ENCODE measurements at regions not wholly inside any gene's neighbourhood (a gene's known extent, or its start where the extent isn't known, plus 50 kb on each side); places are given as distances from the start of the nearest gene placed in this dataset.
"Not testable (repeated sequence)": the region's sequence is repeated elsewhere in the genome, so short reads cannot be mapped to it uniquely, and the experiment has no call there.

DNA sequence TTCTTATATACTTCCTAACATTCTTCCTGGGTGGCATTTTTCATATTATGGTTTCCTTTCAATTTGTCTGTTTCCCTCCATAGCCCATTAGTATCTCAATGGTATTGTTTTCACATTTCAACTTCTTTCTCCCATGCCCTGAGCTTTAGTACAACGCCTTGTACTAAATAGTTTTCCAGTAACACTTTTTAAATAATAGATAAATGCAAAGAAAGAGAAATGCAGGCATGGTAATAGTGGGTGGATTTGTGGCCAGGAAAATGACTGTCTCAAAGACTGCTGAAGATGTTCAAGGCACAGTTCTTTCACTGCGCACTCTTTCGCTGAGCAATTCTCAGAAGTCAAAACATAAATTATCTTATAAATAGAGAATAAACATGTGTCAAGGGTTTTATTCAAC lies 145.1 kb downstream of the LCA5 start:
- DNase-seq (ENCODE audit: low spot score), result no peak

DNA sequence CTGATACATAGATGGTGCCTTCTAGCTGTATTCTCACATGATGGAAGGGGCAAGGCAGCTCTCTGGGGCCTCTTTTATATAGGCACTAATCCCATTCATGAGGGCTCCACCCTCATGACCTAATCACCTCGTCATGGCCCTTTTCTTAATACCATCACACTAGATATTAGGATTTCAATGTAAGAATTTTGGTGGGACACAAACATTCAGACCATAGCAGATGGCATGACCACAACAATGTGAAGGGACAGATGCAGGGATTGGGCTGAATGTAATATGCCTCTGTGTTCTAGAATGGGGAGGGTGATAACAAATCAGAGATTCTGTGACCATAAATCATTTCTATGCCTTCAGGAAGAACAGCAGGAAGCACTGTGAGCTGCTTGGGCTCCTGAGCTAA lies 145.8 kb downstream of the LCA5 start:
- DNase-seq (ENCODE audit: low spot score), result no peak

DNA sequence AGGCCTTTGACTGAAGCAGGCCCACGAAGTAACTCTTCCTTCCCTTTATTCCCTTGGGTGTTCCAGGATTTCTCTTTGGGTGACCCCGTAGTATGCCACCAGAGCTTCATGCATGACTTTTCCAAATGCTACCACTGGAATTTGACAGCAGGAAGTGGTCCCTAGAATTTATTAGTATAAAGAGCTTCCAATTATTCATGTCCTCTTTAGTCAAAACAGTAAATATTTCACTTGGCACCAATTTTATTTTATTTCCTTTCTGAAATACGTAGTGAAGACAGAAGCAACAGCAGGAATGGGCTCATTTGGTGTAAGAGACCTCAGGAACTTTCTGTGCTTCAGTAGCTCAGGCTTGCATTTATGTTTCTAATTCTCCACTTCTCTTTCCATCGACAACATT lies 151.3 kb downstream of the LCA5 start:
- no peak for DNase-seq (ENCODE audit: low spot score)

DNA sequence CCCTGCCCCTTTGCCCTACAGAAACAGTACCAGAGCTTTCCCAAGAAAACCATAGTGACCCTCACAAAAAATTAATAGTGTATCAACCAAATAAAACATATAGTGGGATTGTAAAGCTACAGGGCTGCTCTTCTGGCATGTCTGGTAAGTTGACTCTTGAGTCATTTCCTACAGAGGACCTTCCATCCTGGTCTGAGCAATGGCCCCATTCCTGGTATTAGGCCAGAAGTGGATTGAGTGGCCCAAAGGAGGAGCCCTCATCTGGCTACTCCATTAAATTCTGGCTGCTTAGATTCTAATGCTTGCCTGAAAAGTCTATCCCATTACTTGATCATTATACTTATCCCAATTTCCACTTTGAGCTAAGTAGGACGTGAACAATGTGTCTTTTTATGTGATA lies 150.9 kb upstream of the HMGN3 start:
- DNase-seq (ENCODE audit: low spot score), result no peak

- DNase-seq (ENCODE audit: low spot score), result no peak
These were observed 150.4 kb upstream of the HMGN3 start for GRCh38 chr6:79384845-79385244.

- no peak for DNase-seq (ENCODE audit: low spot score)
These were observed 144.5 kb upstream of the HMGN3 start for GRCh38 chr6:79378957-79379356.

DNA sequence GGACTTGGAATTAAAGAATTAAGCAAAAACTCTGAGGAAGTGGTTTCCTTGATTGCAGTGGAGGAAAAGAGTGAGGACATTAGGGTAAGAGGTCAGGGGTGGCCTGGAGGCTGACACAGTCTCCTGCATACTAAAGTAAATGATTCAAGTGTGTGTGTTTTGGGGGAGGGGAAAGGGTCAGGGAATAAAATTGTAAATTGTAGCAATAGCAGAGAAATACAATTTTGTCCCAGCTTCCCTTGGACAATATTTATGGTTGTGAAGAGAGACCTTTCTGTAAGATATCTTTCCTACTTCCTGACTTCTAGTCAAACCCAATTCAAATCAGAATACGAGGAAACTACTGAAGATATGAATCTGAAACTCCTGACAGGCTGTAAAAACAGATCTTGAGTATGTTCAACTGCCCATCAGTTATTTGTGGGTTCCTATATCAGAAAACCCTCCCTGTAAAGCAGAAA lies 143.4 kb upstream of the HMGN3 start:
- DNase-seq (ENCODE audit: low spot score), result no peak

DNA sequence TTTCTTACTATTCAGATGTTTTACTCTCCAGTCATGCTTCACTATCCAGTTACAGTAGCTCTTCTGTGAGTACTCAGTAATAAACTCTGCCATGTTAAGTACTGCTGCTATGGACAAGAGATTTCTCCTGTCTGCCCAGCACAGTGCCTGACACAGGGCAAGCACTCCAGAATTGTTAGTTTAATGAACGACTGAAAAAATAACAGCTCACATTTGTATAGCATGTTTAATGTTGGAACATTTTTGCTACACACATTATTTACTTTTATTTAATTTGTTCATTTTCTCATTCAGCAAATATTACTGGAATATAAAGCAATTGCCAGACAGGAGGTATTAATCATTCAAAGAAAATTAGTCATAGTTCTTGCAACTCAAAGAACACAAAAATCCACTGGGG lies 142.6 kb upstream of the HMGN3 start:
- no peak for DNase-seq (ENCODE audit: low spot score)

GRCh38 chr6:79375635-79376337 lies 141.3 kb upstream of the HMGN3 start:
- DNase-seq (ENCODE audit: low spot score), result no peak

DNA sequence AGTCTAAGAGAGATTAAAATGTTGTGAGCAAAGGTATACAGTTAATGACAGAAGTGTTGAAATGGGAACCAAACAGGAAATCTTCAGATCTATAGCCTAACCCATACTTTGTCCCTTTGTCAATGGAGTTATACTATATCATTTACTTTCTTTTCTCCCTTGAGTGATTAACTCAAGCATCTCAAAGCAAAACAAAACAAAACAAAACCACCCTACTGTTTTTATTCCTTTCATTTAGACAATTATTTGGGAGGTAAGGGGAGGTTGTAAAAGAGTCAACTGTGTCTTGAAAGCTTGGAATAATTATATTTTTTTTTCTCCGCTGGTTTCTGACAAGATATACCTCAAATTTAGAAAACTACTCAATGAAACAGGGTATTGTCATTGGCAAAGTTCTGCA lies 139.8 kb upstream of the HMGN3 start:
- DNase-seq (ENCODE audit: low spot score), result no peak

GRCh38 chr6:79373880-79374279 lies 139.4 kb upstream of the HMGN3 start:
- no peak for DNase-seq (ENCODE audit: low spot score)

GRCh38 chr6:79373246-79373645 lies 138.8 kb upstream of the HMGN3 start:
- no peak for DNase-seq (ENCODE audit: low spot score)

DNA sequence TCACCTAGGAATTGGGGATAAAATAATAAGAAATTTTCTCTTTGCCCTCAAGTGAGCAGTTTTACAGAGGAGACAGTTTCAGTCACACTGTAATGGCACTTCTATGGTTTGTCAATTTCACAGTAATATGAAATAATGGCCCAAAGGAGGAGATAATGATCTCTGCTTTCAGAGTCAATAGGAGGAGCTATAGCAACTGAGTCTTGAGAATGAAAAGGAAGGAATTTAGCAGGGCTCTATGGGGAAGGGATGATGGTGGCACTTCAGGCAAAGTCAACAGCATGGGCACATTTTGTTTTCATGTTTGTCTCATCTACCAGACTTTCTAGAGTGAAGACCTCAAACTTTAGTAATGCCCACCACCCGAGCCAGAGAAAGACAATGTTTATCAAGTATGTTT lies 138.3 kb upstream of the HMGN3 start:
- DNase-seq (ENCODE audit: low spot score), result no peak

DNA sequence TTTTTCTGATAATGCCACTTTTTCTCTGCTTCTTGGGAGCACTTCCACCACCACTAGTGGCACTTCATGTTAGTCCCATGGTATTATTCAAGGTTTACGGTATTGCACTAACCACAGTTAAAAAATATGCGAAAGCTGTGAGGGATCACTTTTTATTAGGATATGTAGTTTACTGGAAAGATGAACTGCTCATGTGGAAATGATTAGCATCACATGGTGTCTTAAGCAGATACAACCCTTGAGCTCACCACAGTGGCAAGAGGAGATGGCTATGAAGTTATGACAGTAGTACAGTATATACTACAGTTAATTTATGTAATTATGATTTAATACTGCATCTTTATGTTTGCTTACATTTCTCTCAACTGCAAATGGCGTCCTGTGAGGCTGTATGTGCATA lies 134.5 kb upstream of the HMGN3 start:
- DNase-seq (ENCODE audit: low spot score), result no peak

- not testable (repeated sequence) for DNase-seq (ENCODE audit: low spot score)
These were observed 129.0 kb upstream of the HMGN3 start for GRCh38 chr6:79363441-79363840.

GRCh38 chr6:79361074-79361473 lies 126.6 kb upstream of the HMGN3 start:
- DNase-seq (ENCODE audit: low spot score), result not testable (repeated sequence)

DNA sequence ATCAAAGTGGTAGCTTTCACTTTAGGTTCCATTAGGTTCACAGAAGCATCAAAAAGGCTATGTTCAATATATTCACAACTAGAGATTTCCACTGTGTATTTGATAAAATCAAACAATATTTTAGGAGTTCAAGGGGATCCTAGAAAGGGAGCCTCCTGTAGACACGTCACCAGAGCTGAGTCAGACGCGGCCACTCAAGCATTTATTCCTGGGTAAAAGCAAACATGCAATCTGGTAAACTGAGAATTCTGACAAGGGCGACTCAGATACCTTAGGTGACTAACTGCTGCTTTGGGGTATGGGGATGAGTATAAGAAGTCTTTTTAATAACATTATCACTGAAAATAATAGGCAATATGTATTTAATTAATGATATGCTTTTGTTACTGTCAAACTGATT lies 118.7 kb upstream of the HMGN3 start:
- DNase-seq (ENCODE audit: low spot score), result no peak

DNA sequence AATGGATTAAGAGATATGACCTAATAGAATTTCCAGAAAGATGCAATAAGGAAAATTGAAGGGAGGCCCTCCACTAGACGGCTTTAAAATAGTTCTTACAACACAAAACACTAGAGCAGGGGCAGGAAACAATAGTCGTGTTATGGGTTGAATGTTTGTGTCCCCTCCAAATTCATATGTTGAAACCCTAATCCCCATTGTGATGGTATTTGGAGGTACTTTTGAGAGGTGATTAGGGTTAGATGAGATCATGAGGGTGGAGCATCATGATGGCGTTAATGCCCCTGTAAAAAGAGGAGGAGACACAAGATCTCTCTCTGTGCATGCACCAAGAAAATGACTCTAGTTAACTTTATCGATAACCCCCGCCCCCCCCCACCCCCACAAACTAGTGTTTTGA lies 104.0 kb upstream of the HMGN3 start:
- no peak for DNase-seq (ENCODE audit: low spot score)

DNA sequence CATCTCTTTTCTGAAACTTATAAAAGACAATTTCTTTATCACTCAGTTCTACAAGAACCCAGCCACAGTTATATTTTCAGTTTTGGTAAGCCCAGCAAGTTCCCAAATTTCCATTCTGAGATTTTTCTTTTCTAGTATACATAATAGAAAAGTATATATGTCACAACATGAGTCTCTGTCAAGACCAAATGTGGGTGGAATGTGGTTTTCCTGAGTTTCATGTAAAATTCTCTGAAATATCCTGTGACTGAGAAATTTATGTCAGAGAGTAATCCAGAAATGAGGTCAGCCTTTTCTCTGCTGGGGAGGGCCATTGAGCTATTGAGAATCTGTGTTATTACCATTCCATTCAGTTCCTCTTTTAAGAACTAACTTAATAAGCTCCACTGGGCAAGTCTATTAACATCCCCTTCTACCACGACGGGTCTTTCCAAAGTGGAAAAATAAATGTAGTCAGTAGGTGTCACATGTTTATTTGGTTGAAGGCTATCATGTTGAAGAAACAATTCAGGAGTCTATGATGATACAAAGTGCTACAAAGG lies 100.7 kb upstream of the HMGN3 start:
- DNase-seq (ENCODE audit: low spot score), result no peak

DNA sequence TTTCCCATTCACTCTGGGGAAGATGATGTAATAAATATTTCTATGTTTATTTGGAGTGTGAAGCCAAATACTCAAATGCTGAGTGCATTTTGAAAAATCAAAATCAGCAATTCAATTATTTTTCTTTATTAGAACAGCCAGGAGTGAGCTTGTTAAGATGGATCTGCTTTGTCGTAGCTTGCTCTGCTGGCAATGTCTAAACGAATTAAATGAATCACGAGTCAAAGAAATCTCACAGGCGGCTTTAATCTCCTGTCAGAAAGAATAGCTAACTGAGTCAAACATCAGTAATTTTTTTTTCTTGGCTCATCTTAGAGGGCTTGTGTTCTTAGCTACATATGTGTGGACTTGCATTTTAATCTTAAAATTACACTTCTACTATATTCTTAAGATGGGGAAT lies 100.2 kb upstream of the HMGN3 start:
- no peak for DNase-seq (ENCODE audit: low spot score)

DNA sequence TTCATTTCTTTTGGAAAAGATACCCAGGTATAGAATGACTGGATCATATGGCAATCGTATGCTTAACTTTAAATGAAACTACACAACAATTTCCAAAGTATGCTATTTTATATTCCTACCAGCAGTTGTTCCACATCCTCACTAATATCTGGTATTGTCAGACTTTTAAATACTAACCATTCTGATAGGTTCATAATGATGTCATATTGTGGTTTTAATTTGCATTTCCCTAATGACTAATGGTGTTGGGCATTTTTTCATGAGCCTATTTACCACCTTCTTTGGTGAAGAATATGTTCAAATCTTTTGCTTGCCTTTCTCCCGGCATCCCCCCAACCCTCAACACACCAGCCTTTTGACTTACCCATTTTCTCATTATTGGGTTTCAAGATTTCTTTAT lies 96.2 kb upstream of the HMGN3 start:
- no peak for DNase-seq (ENCODE audit: low spot score)

DNA sequence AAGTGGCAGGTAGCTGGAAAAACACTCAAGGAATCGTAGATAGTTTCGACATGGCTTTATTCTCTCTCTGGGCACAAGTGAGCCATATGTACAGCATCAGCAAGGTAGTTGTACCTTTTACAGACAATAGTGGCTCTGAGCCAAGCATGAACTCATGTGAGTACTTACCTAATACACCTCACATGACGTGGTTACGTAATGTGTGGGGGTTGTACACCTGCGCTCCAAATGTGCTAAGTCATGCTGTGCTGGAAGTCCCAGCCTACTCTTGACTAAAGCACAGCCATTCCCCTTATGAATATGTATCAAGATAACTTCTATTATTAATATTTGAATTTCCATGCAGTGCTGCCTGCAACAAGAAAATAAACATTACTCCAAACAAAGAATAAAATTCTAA lies 78.8 kb upstream of the HMGN3 start:
- DNase-seq (ENCODE audit: low spot score), result peak; percentile 12

GRCh38 chr6:79307321-79308036 lies 73.0 kb upstream of the HMGN3 start:
- no peak for DNase-seq (ENCODE audit: low spot score)

GRCh38 chr6:79305020-79305419 lies 70.5 kb upstream of the HMGN3 start:
- DNase-seq (ENCODE audit: low spot score), result no peak

All from SW480 (cell line).